ENCODE measurements at regions not wholly inside any gene's neighbourhood (a gene's known extent, or its start where the extent isn't known, plus 50 kb on each side); places are given as distances from the start of the nearest gene placed in this dataset.
"Not testable (repeated sequence)": the region's sequence is repeated elsewhere in the genome, so short reads cannot be mapped to it uniquely, and the experiment has no call there.

DNA sequence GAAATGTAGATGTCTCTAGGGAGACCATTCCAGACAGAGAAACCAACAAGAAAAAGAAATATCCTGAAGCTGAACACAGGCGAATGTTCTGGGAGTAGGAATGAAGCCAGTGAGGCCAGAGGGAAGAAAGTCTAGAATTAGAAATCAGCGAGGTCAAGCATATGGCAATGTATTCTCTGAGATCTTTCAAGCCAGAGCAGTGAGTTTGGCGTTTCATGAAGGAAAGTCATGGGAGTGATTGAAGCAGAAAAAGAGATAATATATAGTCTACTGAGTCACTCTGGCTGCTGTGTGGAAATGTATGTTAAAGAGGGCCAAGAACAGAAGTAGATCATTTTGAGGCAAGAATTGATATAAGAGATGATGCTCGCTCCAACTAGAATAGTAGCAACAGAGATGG, 576.0 kb downstream of the PCDH17 start:
- DNase-seq, result no peak

DNA sequence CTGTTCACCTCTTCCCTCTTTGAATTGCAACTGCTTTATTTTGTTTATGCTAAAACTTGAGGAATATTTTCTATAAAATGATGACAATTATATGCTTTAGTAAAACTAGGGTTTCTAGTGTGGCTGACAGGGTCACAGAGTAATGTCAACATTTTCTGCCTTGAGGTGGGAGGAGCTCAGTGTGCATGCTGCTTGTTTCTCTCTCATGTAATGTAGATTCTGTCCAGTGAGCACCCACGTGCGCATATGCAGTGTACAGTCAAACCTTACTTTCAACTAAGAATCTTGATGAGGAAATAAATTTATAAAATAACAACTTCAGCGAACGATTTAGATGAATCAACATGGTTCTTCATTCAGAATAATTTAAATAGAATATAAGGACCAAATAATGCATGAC, 603.9 kb downstream of the PCDH17 start:
- no peak for DNase-seq

- DNase-seq, result no peak
These were observed 607.6 kb downstream of the PCDH17 start for GRCh38 chr13:58238972-58239773.

DNA sequence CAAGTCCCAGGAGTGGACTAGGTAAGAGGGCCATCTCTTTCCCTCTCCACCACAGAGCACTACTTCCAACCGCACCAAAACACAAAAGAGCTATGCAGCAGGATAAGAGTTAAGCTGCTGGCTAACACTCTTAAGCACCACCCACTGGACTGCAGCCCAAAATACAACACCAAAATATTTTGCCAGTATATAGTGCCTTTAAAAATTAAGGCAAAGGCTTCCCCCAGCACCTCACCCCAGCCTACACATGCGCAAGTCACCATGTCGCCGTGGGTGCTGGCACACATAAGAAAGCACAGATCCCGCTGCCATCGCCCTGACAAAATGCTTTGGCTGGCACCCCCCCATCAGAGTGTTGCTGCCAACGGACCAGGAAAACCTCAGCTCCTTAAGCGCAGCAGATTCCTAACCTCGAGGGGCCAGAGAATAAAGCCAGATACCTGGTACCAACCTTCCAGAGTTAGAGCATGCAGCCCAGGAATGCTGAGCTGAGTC, 608.3 kb downstream of the PCDH17 start:
- no peak for DNase-seq

DNA sequence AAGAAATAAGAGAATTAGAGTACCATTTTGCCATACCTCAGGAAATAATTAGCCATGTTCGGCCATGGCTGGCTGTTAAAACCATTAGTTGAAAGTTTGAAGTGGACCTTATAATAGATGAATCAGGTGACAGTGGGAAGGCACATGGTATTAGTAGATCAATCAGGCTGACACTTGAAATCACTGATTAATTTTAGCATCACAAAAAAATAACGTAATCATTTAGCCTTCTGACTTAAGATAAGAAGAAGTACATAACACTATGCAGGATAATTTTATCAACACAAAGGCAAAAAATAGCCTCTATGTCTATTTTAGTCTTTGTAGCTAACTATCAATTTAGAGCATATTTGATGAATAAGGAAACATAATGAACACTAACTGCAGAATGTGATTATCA, 615.5 kb downstream of the PCDH17 start:
- DNase-seq, result no peak

GRCh38 chr13:58254943-58255342, 623.4 kb downstream of the PCDH17 start:
- no peak for DNase-seq

GRCh38 chr13:58266271-58266670, 634.7 kb downstream of the PCDH17 start:
- no peak for DNase-seq

GRCh38 chr13:58298556-58299135, 667.1 kb downstream of the PCDH17 start:
- no peak for DNase-seq

GRCh38 chr13:58300224-58300623, 668.7 kb downstream of the PCDH17 start:
- no peak for DNase-seq

GRCh38 chr13:58300974-58301681, 669.6 kb downstream of the PCDH17 start:
- no peak for DNase-seq

- no peak for DNase-seq
These were observed 670.8 kb downstream of the PCDH17 start for GRCh38 chr13:58302349-58302748.

DNA sequence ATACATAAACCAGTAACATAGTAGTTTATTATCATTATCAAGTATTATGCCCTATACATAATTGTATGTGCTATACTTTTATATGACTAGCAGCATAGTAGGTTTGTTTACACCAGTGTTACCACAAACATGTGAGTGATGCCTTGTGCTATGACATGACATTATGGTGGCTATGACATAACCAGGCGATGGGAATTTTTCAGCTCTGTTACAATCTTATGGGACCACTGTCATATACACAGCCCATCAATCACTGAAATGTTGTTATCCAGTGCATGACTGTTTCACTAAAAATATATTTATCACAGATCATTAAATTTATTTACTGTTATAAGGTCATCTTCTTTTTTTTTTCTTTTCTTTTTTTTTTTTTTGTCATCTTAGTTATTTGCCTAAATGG, 674.5 kb downstream of the PCDH17 start:
- DNase-seq, result no peak

DNA sequence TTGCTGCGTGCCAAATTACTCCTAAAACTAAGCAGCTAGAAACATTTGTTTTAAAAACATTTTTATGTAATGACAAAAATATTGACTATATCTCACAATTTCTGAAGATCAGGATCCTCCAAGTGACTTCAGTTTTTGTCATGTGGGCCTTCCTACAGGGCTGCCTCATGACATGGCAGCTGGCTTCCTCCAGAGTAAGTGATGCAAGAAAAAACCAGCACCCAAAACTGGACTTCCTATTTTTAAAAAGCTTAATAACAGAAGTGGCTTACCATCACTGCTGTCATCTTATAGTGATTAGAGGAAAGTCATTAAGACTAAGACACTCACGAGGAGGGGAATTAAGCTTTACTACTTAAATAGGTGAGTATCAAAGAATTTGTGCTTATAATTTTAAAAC, 681.7 kb downstream of the PCDH17 start:
- no peak for DNase-seq

DNA sequence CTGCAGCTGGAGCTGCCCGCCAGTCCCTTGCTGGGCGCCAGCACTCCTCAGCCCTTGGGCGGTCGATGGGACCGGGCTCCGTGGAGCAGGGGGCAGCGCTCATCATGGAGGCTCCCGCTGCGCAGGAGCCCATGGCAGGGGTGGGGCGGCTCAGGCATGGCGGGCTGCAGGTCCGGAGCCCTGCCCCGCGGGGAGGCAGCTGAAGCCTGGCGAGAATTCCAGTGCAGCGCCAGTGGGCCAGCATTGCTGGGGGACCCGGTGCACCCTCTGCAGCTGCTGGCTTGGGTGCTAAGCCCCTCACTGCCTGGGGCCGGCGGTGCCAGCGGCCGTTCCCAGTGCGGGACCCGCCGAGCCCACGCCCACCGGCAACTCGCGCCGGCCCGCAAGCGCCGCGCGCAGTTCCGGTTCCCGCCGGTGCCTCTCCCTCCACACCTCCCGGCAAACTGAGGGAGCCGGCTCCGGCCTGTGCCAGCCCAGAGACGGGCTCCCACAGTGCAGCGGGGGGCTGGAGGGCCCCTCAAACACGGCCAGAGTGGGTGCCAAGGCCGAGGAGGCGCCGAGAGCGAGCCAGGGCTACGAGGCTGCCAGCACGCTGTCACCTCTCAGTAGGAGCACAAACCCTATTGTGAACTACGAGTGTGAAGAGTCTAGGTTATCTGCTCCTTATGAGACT, 687.1 kb downstream of the PCDH17 start:
- no peak for DNase-seq

DNA sequence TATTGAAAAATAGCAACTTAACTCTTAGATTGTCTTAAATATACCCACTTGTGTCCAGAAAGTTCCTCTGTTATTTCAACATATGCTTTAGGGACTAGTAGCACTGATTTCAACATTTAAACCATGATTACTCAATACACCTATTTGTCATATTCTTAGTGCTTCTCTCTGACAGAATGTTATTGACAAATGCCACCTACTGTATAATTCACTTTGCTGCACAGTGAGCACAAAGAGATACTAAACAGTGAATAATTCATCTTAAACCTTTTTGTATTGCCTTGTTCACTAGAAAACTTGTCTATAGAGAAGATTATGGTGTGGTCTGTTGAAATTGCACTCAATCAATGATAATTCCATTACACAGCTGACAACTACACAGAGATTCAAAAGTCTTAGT, 692.6 kb downstream of the PCDH17 start:
- DNase-seq, result no peak

DNA sequence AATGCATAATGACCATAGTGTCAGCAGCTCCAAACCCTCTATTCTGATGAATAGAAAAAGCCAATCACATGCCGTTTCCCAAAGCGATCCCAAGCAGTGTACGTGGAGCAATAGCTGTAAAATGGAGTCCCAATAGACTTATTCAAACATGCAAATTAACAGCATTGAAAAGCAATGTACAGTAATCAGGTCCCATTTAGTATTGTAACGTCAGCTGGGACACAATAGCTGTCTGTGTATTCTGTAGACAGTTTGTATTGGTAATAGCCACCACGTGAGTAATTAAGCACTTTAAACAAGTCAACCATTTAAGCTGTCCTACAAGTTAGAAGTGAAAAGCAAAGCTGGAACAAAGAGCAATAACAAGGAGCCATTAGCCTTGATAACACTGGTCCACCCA, 698.2 kb downstream of the PCDH17 start:
- DNase-seq, result no peak

GRCh38 chr13:58340895-58341294, 709.4 kb downstream of the PCDH17 start:
- DNase-seq, result no peak

DNA sequence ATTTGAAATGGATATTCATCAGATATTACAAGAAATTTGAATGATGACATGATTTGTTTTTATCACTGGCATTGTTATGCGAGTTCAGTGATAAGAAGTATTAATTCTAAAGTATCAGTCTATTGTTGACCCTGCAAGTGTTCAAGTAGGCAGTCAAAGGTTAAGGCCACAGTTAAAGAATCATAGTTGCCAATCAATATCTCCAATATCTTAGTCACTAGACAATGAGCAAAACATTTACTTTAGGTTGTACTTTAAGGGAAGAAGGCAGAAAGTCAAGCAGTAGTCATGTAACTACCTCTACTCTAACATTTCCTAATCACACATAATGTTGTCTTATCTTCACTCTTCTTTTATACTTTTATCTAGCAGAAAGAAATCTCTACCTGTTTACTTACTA, 709.8 kb downstream of the PCDH17 start:
- DNase-seq, result no peak

DNA sequence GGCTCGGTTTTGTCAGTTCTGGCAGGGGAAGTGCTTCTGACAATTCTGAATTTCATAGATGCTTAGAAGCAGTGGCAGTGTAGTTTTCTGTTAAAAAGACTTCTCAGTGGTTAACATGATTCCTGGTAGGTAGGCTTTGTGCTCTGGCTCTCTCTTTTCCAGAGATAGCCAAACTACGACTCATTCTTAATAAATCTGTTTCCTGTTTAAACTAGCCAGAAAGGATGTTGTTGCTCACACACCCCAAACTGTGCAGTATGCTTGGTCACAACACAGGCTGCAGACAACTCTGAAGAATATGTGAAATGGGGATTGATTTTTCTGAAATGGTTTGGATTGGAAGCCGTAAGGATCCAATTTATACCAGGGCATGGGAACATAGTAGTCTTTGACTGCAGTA, 711.5 kb downstream of the PCDH17 start:
- no peak for DNase-seq

DNA sequence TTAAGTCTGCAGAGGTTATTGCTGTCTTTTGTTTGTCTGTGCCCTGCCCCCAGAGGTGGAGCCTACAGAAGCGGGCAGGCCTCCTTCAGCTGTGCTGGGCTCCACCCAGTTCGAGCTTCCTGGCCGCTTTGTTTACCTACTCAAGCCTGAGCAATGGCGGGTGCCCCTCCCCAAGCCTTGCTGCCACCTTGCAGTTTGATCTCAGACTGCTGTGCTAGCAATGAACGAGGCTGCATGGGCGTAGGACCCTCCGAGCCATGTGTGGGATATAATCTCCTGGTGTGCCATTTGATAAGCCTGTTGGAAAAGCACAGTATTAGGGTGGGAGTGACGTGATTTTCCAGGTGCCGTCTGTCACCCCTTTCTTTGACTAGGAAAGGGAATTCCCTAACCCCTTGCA, 720.6 kb downstream of the PCDH17 start:
- DNase-seq, result not testable (repeated sequence)

GRCh38 chr13:58369936-58370335, 738.4 kb downstream of the PCDH17 start:
- DNase-seq, result no peak

DNA sequence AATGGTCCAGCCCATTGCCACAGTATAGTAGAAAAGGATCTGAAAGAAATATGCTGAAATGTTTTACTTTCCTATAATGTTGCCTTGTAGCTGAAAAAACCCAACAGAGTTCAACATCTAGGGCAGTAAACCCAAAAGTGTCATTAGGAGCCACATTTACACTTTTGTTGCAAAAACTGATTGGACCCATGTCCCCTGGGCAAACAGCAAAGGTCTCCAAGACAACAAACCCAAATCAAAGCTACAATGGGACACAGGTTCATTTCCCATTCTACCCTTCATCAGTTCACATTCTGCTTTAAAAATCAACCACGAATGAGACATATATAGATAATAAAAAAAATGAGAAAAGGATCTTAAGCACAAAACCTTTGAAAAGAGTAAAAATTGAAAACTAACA, 744.8 kb downstream of the PCDH17 start:
- no peak for DNase-seq

GRCh38 chr13:58376775-58377174, 745.2 kb downstream of the PCDH17 start:
- DNase-seq, result no peak

Data from NCI-H1930 (cell line).